WTC11 (cell line): ENCODE measurements at regions not wholly inside any gene's neighbourhood (a gene's known extent, or its start where the extent isn't known, plus 50 kb on each side); places are given as distances from the start of the nearest gene placed in this dataset.

ENCODE experiments used
- ATAC-seq: fragments of 200-7000 bp; cut with Tn5 transposase; 2 replicates; pipeline ENCODE4 v1.10.0; 2021; ENCODE audit warnings: mild to moderate bottlenecking, moderate library complexity
- CTCF ChIA-PET: fragments of 300-600 bp; sonication (Branson Sonifier 250); formaldehyde crosslinking; loops from one replicate; lab custom pipeline; 2021; ENCODE audit warnings: antibody characterized with exemption; lab: Charles Lee
- POLR2A ChIA-PET: fragments of 350-600 bp; sonication (Branson Sonifier 250); formaldehyde crosslinking; loops from one replicate; lab custom pipeline; 2021; ENCODE audit warnings: antibody characterized with exemption; lab: Charles Lee
- DNase-seq: peaks from one replicate; pipeline ENCODE4 v3.0.0; 2021; ENCODE audit warnings: low spot score
- H3K27ac Mint-ChIP-seq: 2 replicates; pipeline ENCODE4 v1.8.0; 2021; ENCODE audit warnings: mixed read lengths
- H3K27me3 Mint-ChIP-seq: 2 replicates; pipeline ENCODE4 v1.8.0; 2021; ENCODE audit warnings: low read depth, mild to moderate bottlenecking, moderate library complexity, mixed read lengths
- H3K36me3 Mint-ChIP-seq: 2 replicates; pipeline ENCODE4 v1.8.0; 2021; ENCODE audit warnings: mixed read lengths
- H3K4me1 Mint-ChIP-seq: 2 replicates; pipeline ENCODE4 v1.8.0; 2022; ENCODE audit warnings: mixed read lengths
- H3K4me3 Mint-ChIP-seq: 2 replicates; pipeline ENCODE4 v1.8.0; 2021; ENCODE audit warnings: mild to moderate bottlenecking, moderate library complexity, mixed read lengths
- H3K9me3 Mint-ChIP-seq: 2 replicates; pipeline ENCODE4 v1.8.0; 2021; ENCODE audit warnings: mixed read lengths
- AFF4 ChIP-seq: sonication (generic); formaldehyde crosslinking; IDR thresholded peaks from 2 replicates; pipeline ENCODE4 v1.8.1; 2023; ENCODE audit warnings: mild to moderate bottlenecking, missing genetic modification reagents, borderline replicate concordance
- ARID4B ChIP-seq: sonication (generic); formaldehyde crosslinking; IDR thresholded peaks from 2 replicates; pipeline ENCODE4 v1.8.0; 2023; ENCODE audit warnings: missing genetic modification reagents, mild to moderate bottlenecking, borderline replicate concordance
- ATF2 ChIP-seq: sonication (generic); formaldehyde crosslinking; IDR thresholded peaks from 2 replicates; pipeline ENCODE4 v1.8.1; 2022; ENCODE audit warnings: low read depth, missing genetic modification reagents, borderline replicate concordance
- CBFB ChIP-seq: sonication (generic); formaldehyde crosslinking; IDR thresholded peaks from 2 replicates; pipeline ENCODE4 v1.8.1; 2022; ENCODE audit warnings: mild to moderate bottlenecking, low read depth, missing genetic modification reagents
- CDX4 ChIP-seq: fragments of 250-450 bp; sonication (Bioruptor Pico); IDR thresholded peaks from 2 replicates; pipeline ENCODE4 v1.9.0; 2021; ENCODE audit warnings: moderate library complexity, mild to moderate bottlenecking, inconsistent platforms, borderline replicate concordance
- CREM ChIP-seq: sonication (generic); formaldehyde crosslinking; IDR thresholded peaks from 2 replicates; pipeline ENCODE4 v1.8.1; 2022; ENCODE audit warnings: mild to moderate bottlenecking, missing genetic modification reagents, moderate library complexity
- GRHL2 ChIP-seq: fragments of 250-450 bp; sonication (Bioruptor Pico); IDR thresholded peaks from 2 replicates; pipeline ENCODE4 v1.8.0; 2022; ENCODE audit warnings: mild to moderate bottlenecking, moderate library complexity; ENCODE audit not compliant: insufficient replicate concordance, severe bottlenecking
- GTF2I ChIP-seq: fragments of 250-450 bp; sonication (Bioruptor Pico); conservative IDR thresholded peaks from 2 replicates; pipeline ENCODE4 v1.4.0; 2021; ENCODE audit warnings: mild to moderate bottlenecking
- MYBL2 ChIP-seq: sonication (generic); formaldehyde crosslinking; IDR thresholded peaks from 2 replicates; pipeline ENCODE4 v1.8.1; 2023; ENCODE audit warnings: mild to moderate bottlenecking, moderate library complexity, missing genetic modification reagents
- NR1H2 ChIP-seq: sonication (generic); formaldehyde crosslinking; IDR thresholded peaks from 2 replicates; pipeline ENCODE4 v1.9.0; 2021; ENCODE audit warnings: mild to moderate bottlenecking, moderate library complexity, missing genetic modification reagents
- SMAD3 ChIP-seq: sonication (generic); formaldehyde crosslinking; IDR thresholded peaks from 2 replicates; pipeline ENCODE4 v1.8.0; 2022; ENCODE audit warnings: missing genetic modification reagents, mild to moderate bottlenecking, borderline replicate concordance
- SMAD4 ChIP-seq: sonication (generic); formaldehyde crosslinking; IDR thresholded peaks from 2 replicates; pipeline ENCODE4 v1.8.0; 2022; ENCODE audit warnings: mild to moderate bottlenecking, missing genetic modification reagents
- TCF7 ChIP-seq: sonication (generic); formaldehyde crosslinking; IDR thresholded peaks from 2 replicates; pipeline ENCODE4 v1.8.0; 2022; ENCODE audit warnings: mild to moderate bottlenecking, low read depth, missing genetic modification reagents, moderate library complexity
- ZNF219 ChIP-seq: sonication (generic); formaldehyde crosslinking; IDR thresholded peaks from 2 replicates; pipeline ENCODE4 v1.8.0; 2023; ENCODE audit warnings: missing genetic modification reagents, mild to moderate bottlenecking, borderline replicate concordance
- ZNF232 ChIP-seq: sonication (generic); formaldehyde crosslinking; IDR thresholded peaks from 2 replicates; pipeline ENCODE4 v1.8.0; 2022; ENCODE audit warnings: mild to moderate bottlenecking, missing genetic modification reagents
- ZNF416 ChIP-seq: fragments of 250-450 bp; sonication (Bioruptor Pico); IDR thresholded peaks from 2 replicates; pipeline ENCODE4 v1.9.0; 2021; ENCODE audit warnings: mild to moderate bottlenecking, inconsistent platforms
- ZNF512 ChIP-seq: sonication (generic); formaldehyde crosslinking; IDR thresholded peaks from 2 replicates; pipeline ENCODE4 v1.8.1; 2022; ENCODE audit warnings: missing genetic modification reagents, borderline replicate concordance
- TF ChIP-seq, protein P1 (sequence below): sonication (generic); formaldehyde crosslinking; IDR thresholded peaks from 2 replicates; pipeline ENCODE4 v1.8.1; 2022; ENCODE audit warnings: mild to moderate bottlenecking, missing genetic modification reagents, moderate library complexity, borderline replicate concordance

DNA sequence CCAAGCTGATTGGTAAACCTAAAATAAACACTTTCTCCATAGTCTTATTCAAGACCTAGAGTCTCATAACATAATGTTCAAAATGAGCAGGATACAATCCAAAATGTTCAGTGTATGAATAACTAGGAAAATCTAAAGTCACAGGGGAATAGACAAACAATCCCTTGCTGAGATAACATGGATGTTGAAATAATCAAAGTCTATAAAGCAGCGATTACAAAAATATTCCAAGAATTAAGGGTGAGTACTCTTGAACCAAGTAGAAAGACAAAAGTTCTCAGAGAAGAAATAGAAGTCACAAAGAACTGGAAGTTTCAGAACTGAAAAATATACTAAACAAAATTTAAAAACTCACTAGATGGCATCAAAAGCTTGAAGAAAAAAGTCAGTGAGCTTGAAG lies 561.0 kb downstream of the INSC start:
- Mint-ChIP-seq H3K4me3 (no peak overlapping the region), H3K36me3 (peaks cover 19% of the 10 kb centered on the region), H3K4me1 (no peaks in the 10 kb centered on the region), H3K9me3 (peaks cover 39% of the 10 kb centered on the region), H3K27me3 (no peaks in the 10 kb centered on the region), H3K27ac (no peak overlapping the region)
- ChIA-PET POLR2A (no interaction called here), CTCF (no interaction called here)
- ATAC-seq (no peak), DNase-seq (no peak)
- TF ChIP-seq ATF2 (CRISPR knock-in tag) (no peak), CDX4 (CRISPR knock-in tag) (no peak), SMAD3 (CRISPR knock-in tag) (no peak), ZNF416 (CRISPR knock-in tag) (no peak)

- ATAC-seq (no peak), DNase-seq (no peak)
- Mint-ChIP-seq H3K27ac (no peak overlapping the region), H3K36me3 (peaks cover 19% of the 10 kb centered on the region), H3K9me3 (peaks cover 39% of the 10 kb centered on the region), H3K27me3 (no peaks in the 10 kb centered on the region), H3K4me3 (no peak overlapping the region), H3K4me1 (no peaks in the 10 kb centered on the region)
- POLR2A ChIA-PET: no interaction called here
- CTCF ChIA-PET: no interaction called here
- TF ChIP-seq NR1H2 (no peak), SMAD3 (CRISPR knock-in tag) (no peak), ATF2 (CRISPR knock-in tag) (no peak), ZNF219 (no peak), AFF4 (CRISPR knock-in tag) (no peak), CBFB (CRISPR knock-in tag) (no peak), ZNF232 (CRISPR knock-in tag) (no peak), TCF7 (CRISPR knock-in tag) (no peak), CDX4 (CRISPR knock-in tag) (no peak), GTF2I (CRISPR knock-in tag) (no peak), GRHL2 (no peak), ZNF512 (CRISPR knock-in tag) (no peak), ARID4B (CRISPR knock-in tag) (no peak), SMAD4 (no peak), MYBL2 (CRISPR knock-in tag) (no peak), CREM (CRISPR knock-in tag) (no peak)
- TF ChIP-seq, protein P1, sequence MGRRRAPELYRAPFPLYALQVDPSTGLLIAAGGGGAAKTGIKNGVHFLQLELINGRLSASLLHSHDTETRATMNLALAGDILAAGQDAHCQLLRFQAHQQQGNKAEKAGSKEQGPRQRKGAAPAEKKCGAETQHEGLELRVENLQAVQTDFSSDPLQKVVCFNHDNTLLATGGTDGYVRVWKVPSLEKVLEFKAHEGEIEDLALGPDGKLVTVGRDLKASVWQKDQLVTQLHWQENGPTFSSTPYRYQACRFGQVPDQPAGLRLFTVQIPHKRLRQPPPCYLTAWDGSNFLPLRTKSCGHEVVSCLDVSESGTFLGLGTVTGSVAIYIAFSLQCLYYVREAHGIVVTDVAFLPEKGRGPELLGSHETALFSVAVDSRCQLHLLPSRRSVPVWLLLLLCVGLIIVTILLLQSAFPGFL (CRISPR knock-in tag): no peak
These were observed 562.5 kb downstream of the INSC start for GRCh38 chr11:15677181-15677580.
